ENCODE measurements at regions not wholly inside any gene's neighbourhood (a gene's known extent, or its start where the extent isn't known, plus 50 kb on each side); places are given as distances from the start of the nearest gene placed in this dataset.

DNA sequence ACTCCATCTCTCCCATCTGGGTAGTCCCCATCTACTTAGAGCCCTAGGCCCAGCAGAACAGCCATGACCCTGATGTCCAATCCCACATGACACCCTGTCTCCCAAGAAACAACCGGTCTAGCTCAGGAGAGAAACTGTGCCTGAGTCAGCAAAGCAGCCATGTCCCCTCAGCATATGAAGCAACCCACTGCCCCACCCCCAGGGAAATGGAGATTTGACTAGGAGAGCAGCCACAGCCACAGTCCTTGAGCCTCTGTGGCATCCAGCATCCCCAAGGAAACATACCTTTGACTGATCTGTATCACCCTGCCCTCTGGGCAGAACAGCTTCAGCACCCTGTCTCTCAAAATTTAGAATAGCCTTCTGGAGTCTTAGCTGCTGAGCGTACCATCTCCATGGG lies 641.9 kb upstream of the FBXO33 start:
- TF ChIP-seq CEBPB (IDR thresholded peaks at IDR 0.05; ENCODE audit: low read depth) = no peak
- no peak for TF ChIP-seq CTCF (IDR thresholded peaks at IDR 0.05 in 2 of 3, conservative IDR thresholded peaks at IDR 0.05 in 1 of 3; ENCODE audit: borderline replicate concordance in 1 of 3, insufficient read depth in 1 of 3, low read depth in 2 of 3, low read length in 2 of 3)
- no peak for TF ChIP-seq POLR2AphosphoS5 (IDR thresholded peaks at IDR 0.05; ENCODE audit: low read depth, low read length)
- no peak for TF ChIP-seq REST (IDR thresholded peaks at IDR 0.05; ENCODE audit: low read depth)
- TF ChIP-seq POLR2A (IDR thresholded peaks at IDR 0.05; ENCODE audit: borderline replicate concordance, extremely low read depth, insufficient read depth, insufficient read length) = no peak
- TF ChIP-seq EZH2 (IDR thresholded peaks at IDR 0.05) = no peak
- no peak for TF ChIP-seq ATF3 (IDR thresholded peaks at IDR 0.05)
- no peak for TF ChIP-seq ZBTB33 (IDR thresholded peaks at IDR 0.05; ENCODE audit: extremely low read depth, insufficient replicate concordance, low read length)
- no peak for TF ChIP-seq EZH2phosphoT487 (IDR thresholded peaks at IDR 0.05; ENCODE audit: borderline replicate concordance)
- TF ChIP-seq MAX (IDR thresholded peaks at IDR 0.05) = no peak
